ENCODE measurements at regions not wholly inside any gene's neighbourhood (a gene's known extent, or its start where the extent isn't known, plus 50 kb on each side); places are given as distances from the start of the nearest gene placed in this dataset.

- no peak overlapping the region for H3K4me3 ChIP-seq (ENCODE audit: low read depth, low read length)
- no peak for DNase-seq (ENCODE audit: low read depth)
- TF ChIP-seq CTCF (IDR thresholded peaks at IDR 0.05; ENCODE audit: low read depth, low read length, missing control alignments) = no peak
Observed at GRCh38 chr1:166328956-166329355, 162.2 kb upstream of the FAM78B start.

- no peak for TF ChIP-seq CTCF (IDR thresholded peaks at IDR 0.05; ENCODE audit: low read depth, low read length, missing control alignments)
- no peak for DNase-seq (ENCODE audit: low read depth)
- no peak overlapping the region for H3K4me3 ChIP-seq (ENCODE audit: low read depth, low read length)
Observed at GRCh38 chr1:166330096-166330495, 163.3 kb upstream of the FAM78B start.

DNA sequence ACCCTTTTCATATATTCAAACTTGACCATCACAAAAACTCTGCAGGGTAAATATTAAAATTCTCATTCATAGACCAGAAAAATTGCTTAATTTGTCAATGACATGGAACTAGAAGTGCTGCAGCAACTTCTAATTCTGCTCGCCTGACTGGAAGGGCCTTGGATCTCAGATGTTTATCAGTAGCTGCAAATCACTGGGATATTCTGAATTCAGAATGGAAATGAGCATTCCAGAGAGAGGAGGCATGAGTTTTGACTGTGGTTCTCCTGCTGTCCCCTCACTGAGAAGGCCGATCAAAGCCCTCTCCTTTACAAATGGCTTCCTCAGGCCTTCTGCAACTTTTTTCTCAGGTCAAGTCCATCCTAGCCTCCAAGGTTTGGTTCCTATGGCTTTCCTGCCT, 171.3 kb upstream of the FAM78B start:
- TF ChIP-seq CTCF (IDR thresholded peaks at IDR 0.05; ENCODE audit: low read depth, low read length, missing control alignments) = no peak
- H3K4me3 ChIP-seq (ENCODE audit: low read depth, low read length) = no peak overlapping the region
- no peak for DNase-seq (ENCODE audit: low read depth)

DNA sequence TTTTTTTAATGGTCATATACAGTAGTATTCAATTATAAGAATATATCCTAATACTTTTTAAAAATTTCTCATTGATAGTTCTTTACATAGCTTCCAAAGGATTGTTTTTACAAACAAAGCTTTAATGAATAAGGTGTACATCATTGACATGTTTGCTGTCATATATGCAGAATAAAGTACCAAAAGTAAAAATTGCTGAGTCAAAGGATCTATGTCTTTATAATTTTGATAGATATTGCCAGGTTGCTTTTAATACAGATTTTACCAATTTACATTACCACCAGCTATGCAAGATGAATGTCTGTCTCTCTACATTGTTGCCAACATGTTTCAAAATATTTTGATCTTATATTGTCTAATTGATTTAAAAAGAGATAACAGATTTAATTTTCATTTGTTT, 173.9 kb upstream of the FAM78B start:
- no peak for TF ChIP-seq CTCF (IDR thresholded peaks at IDR 0.05; ENCODE audit: low read depth, low read length, missing control alignments)
- no peak for DNase-seq (ENCODE audit: low read depth)

GRCh38 chr1:166343276-166343675, 176.5 kb upstream of the FAM78B start:
- H3K4me3 ChIP-seq (ENCODE audit: low read depth, low read length) = no peak overlapping the region
- TF ChIP-seq CTCF (IDR thresholded peaks at IDR 0.05; ENCODE audit: low read depth, low read length, missing control alignments) = no peak
- no peak for DNase-seq (ENCODE audit: low read depth)

More for the DNA sequence above, 173.9 kb upstream of the FAM78B start:
- no peak overlapping the region for H3K4me3 ChIP-seq (ENCODE audit: low read depth, low read length)

DNA sequence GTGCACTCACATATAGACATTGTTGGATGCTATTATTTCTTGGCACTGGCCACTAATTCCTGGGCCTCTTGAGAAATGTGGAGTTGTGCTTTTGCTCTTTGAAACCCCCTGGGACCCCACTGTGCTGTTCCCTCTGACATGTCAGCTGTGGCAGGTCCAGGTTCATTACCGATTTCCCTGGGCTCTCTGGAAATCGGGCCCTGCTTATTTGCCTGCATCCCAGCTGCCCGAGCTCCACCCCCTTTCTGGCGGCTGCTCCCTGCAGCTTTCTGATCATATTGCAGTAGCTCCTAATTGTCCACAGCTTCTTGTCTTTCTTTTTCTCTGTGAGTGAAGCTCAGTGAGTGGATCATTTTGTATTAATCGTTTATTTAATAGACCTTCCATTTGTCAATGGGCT, 183.7 kb upstream of the FAM78B start:
- no peak for DNase-seq (ENCODE audit: low read depth)
- TF ChIP-seq CTCF (IDR thresholded peaks at IDR 0.05; ENCODE audit: low read depth, low read length, missing control alignments) = no peak

GRCh38 chr1:166351676-166352075, 184.9 kb upstream of the FAM78B start:
- DNase-seq (ENCODE audit: low read depth) = no peak
- H3K4me3 ChIP-seq (ENCODE audit: low read depth, low read length) = no peak overlapping the region
- TF ChIP-seq CTCF (IDR thresholded peaks at IDR 0.05; ENCODE audit: low read depth, low read length, missing control alignments) = no peak

More for the DNA sequence above, 183.7 kb upstream of the FAM78B start:
- H3K4me3 ChIP-seq (ENCODE audit: low read depth, low read length) = no peak overlapping the region

Measured in GM12864 (cell line).